Endothelial cell of umbilical vein (primary cell): ENCODE measurements at regions not wholly inside any gene's neighbourhood (a gene's known extent, or its start where the extent isn't known, plus 50 kb on each side); places are given as distances from the start of the nearest gene placed in this dataset.

Experiments used
- CTCF ChIP-seq, 2 donors: IDR thresholded peaks; 1 replicate in 1 of 2; 2 replicates in 1 of 2; pipeline ENCODE4 v1.5.1; 2011; ENCODE audit warnings: low read length in 2 of 2, mild to moderate bottlenecking in 2 of 2, moderate library complexity in 2 of 2, control low read depth in 1 of 2, inconsistent platforms in 1 of 2, low read depth in 1 of 2; ENCODE audit not compliant: insufficient read depth in 1 of 2; ENCODE audit errors: extremely low read depth in 1 of 2
- EZH2 ChIP-seq: IDR thresholded peaks from 2 replicates; pipeline ENCODE4 v1.6.1; 2012; ENCODE audit warnings: borderline replicate concordance, low read depth, mild to moderate bottlenecking, moderate library complexity, low read length, inconsistent platforms; ENCODE audit not compliant: severe bottlenecking
- POLR2A ChIP-seq: IDR thresholded peaks from 2 replicates; pipeline ENCODE4 v1.6.1; 2012; ENCODE audit warnings: low read depth, mild to moderate bottlenecking, control low read depth, low read length
- POLR2AphosphoS5 ChIP-seq: IDR thresholded peaks from 2 replicates; pipeline ENCODE4 v1.6.1; 2012; ENCODE audit warnings: low read depth, mild to moderate bottlenecking, control low read depth, low read length, moderate library complexity; ENCODE audit not compliant: insufficient read depth

- TF ChIP-seq EZH2 (no peak), POLR2A (no peak), CTCF (IDR thresholded peaks at IDR 0.05; ENCODE audit: extremely low read depth in 1 of 2, insufficient read depth in 1 of 2, low read depth in 1 of 2, low read length in 2 of 2) (no peak), POLR2AphosphoS5 (no peak)
Measured at GRCh38 chr1:229031481-229032341, 239.2 kb upstream of the RAB4A start.
